HG03025 (cell line): ENCODE measurements at regions not wholly inside any gene's neighbourhood (a gene's known extent, or its start where the extent isn't known, plus 50 kb on each side); places are given as distances from the start of the nearest gene placed in this dataset.
"Not testable (repeated sequence)": the region's sequence is repeated elsewhere in the genome, so short reads cannot be mapped to it uniquely, and the experiment has no call there.

Experiments used
- ATAC-seq: cut with Tn5 transposase; IDR thresholded peaks from one replicate; pipeline ENCODE4 v1.9.1; 2021; ENCODE audit warnings: mild to moderate bottlenecking, moderate library complexity; ENCODE audit not compliant: unreplicated experiment, low FRiP score

- ATAC-seq, result no peak
These were observed 239.1 kb upstream of the ARID2 start for GRCh38 chr12:45490232-45490881.

- ATAC-seq, result no peak
These were observed 235.2 kb upstream of the ARID2 start for GRCh38 chr12:45494279-45494678.

GRCh38 chr12:45498645-45499044, 230.9 kb upstream of the ARID2 start:
- no peak for ATAC-seq

GRCh38 chr12:45502481-45503128, 226.9 kb upstream of the ARID2 start:
- no peak for ATAC-seq

GRCh38 chr12:45503899-45504298, 225.6 kb upstream of the ARID2 start:
- ATAC-seq, result no peak

GRCh38 chr12:45504316-45505010, 225.0 kb upstream of the ARID2 start:
- ATAC-seq, result no peak

- no peak for ATAC-seq
These were observed 220.3 kb upstream of the ARID2 start for GRCh38 chr12:45509187-45509586.

GRCh38 chr12:45509621-45510020, 219.9 kb upstream of the ARID2 start:
- ATAC-seq, result no peak

- ATAC-seq, result no peak
These were observed 212.1 kb upstream of the ARID2 start for GRCh38 chr12:45517381-45517780.

GRCh38 chr12:45518291-45519235, 210.9 kb upstream of the ARID2 start:
- ATAC-seq, result no peak

- no peak for ATAC-seq
These were observed 207.3 kb upstream of the ARID2 start for GRCh38 chr12:45522227-45522626.

GRCh38 chr12:45526823-45527222, 202.7 kb upstream of the ARID2 start:
- not testable (repeated sequence) for ATAC-seq

- ATAC-seq, result no peak
These were observed 197.4 kb upstream of the ARID2 start for GRCh38 chr12:45532113-45532512.

- ATAC-seq, result no peak
These were observed 193.8 kb upstream of the ARID2 start for GRCh38 chr12:45535610-45536180.

GRCh38 chr12:45536284-45536683, 193.2 kb upstream of the ARID2 start:
- ATAC-seq, result no peak

- no peak for ATAC-seq
These were observed 188.7 kb upstream of the ARID2 start for GRCh38 chr12:45540661-45541341.

- ATAC-seq, result peak; percentile 82
These were observed 185.6 kb upstream of the ARID2 start for GRCh38 chr12:45543887-45544286.

GRCh38 chr12:45546545-45546944, 183.0 kb upstream of the ARID2 start:
- ATAC-seq, result no peak

- ATAC-seq, result no peak
These were observed 182.4 kb upstream of the ARID2 start for GRCh38 chr12:45547132-45547531.

GRCh38 chr12:45547822-45548221, 181.7 kb upstream of the ARID2 start:
- no peak for ATAC-seq
